ENCODE measurements at regions not wholly inside any gene's neighbourhood (a gene's known extent, or its start where the extent isn't known, plus 50 kb on each side); places are given as distances from the start of the nearest gene placed in this dataset.

DNA sequence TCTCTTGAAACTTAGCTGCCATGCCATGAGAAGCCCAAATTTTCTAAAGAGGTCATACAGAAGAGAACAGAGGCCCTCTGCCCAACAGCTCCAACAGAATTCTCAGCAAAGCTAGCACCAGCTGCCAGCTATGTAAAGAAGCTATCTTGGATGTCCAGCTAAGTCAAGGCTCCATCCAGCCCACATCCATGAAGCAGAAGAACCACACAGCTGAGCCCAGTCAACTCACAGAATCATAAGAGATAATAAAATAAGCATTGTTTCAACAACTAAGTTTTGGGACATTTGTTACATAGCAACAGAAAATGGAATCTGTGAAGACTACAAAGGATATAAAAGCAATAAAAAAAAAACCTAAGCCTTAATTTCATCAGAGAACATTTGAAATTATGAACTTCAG is 434.3 kb downstream of the TXNL1 start:
- no peak overlapping the region for H3K4me3 ChIP-seq
- DNase-seq (ENCODE audit: low spot score in 2 of 2): no peak
- no peaks in the 10 kb centered on the region for H3K4me1 ChIP-seq
- H3K9me3 ChIP-seq: no peaks in the 10 kb centered on the region
- no peaks in the 10 kb centered on the region for H3K27me3 ChIP-seq (ENCODE audit: low read depth)
- in situ Hi-C loops (cut with MboI; ENCODE audit: low sequenced_read_pairs): no loop called here
- no peaks in the 10 kb centered on the region; the same call in 1 of the 2 replicates for H3K36me3 ChIP-seq (replicated peaks)

GRCh38 chr18:56202678-56203077 is 435.7 kb downstream of the TXNL1 start:
- no peaks in the 10 kb centered on the region; the same call in 1 of the 2 replicates for H3K36me3 ChIP-seq (replicated peaks)
- no peak for DNase-seq (ENCODE audit: low spot score in 2 of 2)
- no peaks in the 10 kb centered on the region for H3K27me3 ChIP-seq (ENCODE audit: low read depth)
- no peaks in the 10 kb centered on the region for H3K4me1 ChIP-seq
- H3K9me3 ChIP-seq: no peaks in the 10 kb centered on the region
- no peak overlapping the region for H3K4me3 ChIP-seq
- in situ Hi-C loops (cut with MboI; ENCODE audit: low sequenced_read_pairs): no loop called here

GRCh38 chr18:56200381-56200911 is 437.9 kb downstream of the TXNL1 start:
- Histone ChIP-seq H3K9me3 (no peaks in the 10 kb centered on the region), H3K36me3 (replicated peaks) (no peaks in the 10 kb centered on the region; the same call in 1 of the 2 replicates), H3K4me1 (no peaks in the 10 kb centered on the region), H3K4me3 (no peak overlapping the region), H3K27me3 (ENCODE audit: low read depth) (no peaks in the 10 kb centered on the region)
- in situ Hi-C loops (cut with MboI; ENCODE audit: low sequenced_read_pairs): no loop called here
- no peak for DNase-seq (ENCODE audit: low spot score in 2 of 2)

DNA sequence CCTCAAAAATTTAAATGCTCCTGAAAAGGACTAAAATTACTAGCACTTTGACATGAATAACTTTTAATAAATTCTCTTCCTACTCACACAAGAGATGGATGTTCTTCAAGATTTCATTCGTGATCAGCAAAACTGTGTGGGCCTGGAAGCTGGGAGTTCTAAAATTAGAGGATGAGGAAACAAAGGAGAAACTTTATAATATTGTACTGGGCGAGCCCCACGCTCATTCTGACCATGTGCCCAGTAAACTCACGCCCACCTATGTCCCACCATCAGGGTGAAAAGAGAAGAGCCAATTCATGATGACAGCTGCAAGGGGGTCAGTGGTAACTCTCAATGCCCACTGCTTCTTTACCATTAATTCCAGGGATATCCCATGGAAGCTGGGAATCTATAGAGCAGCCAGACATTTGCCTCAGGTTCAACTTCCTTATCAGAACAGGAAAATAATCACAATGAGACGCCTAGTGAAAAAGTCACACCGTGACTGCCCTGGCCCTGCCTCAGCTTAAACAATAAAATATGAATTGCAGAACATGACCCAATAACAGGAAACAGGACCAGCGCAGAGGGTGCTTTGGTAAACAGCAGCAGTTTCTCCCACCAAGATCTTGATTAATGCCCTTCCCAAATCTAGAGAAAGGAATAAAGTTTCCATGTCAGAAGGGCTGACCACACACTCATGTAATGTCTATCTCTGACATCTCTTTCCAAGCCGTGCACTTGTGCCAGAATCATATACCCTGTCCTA is 438.6 kb downstream of the TXNL1 start:
- no peak for DNase-seq (ENCODE audit: low spot score in 2 of 2)
- H3K27me3 ChIP-seq (ENCODE audit: low read depth): no peaks in the 10 kb centered on the region
- no peak overlapping the region for H3K4me3 ChIP-seq
- no peaks in the 10 kb centered on the region; the same call in 1 of the 2 replicates for H3K36me3 ChIP-seq (replicated peaks)
- in situ Hi-C loops (cut with MboI; ENCODE audit: low sequenced_read_pairs): no loop called here
- no peaks in the 10 kb centered on the region for H3K9me3 ChIP-seq
- no peaks in the 10 kb centered on the region for H3K4me1 ChIP-seq

GRCh38 chr18:56197241-56197859 is 441.0 kb downstream of the TXNL1 start:
- no peak for DNase-seq (ENCODE audit: low spot score in 2 of 2)
- in situ Hi-C loops (cut with MboI; ENCODE audit: low sequenced_read_pairs): no loop called here
- H3K36me3 ChIP-seq (replicated peaks): no peaks in the 10 kb centered on the region
- no peaks in the 10 kb centered on the region for H3K4me1 ChIP-seq
- H3K9me3 ChIP-seq: no peaks in the 10 kb centered on the region
- H3K27me3 ChIP-seq (ENCODE audit: low read depth): no peaks in the 10 kb centered on the region
- H3K4me3 ChIP-seq: no peak overlapping the region

DNA sequence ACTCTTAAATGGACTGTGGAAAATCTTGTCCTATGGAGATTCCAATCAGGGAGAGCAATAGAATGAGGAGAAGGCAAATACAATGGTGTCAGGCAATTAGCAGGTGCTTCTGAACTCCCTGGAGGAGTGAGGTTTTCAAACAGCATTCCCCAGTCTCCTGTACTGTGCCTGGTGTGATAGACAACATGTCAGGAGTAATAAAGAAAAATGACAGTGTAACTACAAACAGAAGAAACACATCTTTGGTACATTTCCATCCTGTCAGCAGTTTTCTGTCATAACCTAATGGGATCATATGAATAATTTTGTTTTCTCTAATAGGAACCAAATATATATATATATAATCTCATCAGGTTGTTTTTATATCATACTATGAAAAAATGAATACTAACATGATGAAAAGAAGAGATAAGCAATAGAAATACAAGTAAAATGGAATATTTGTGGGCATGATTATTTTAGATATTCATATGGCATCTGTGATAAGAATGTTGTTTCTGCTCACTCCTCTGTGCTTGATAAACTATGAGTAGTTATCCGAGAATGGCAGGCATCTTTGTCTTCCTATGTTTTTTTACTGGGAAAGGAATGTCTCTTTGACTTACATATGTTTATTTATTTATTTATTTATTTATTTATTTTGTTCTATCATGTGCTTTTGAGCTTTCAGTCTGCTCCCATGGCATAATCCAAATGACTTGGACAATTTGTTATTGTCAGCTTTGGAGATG is 441.7 kb downstream of the TXNL1 start:
- H3K9me3 ChIP-seq: no peaks in the 10 kb centered on the region
- H3K4me1 ChIP-seq: no peaks in the 10 kb centered on the region
- no peaks in the 10 kb centered on the region for H3K27me3 ChIP-seq (ENCODE audit: low read depth)
- DNase-seq (ENCODE audit: low spot score in 2 of 2): no peak
- no peak overlapping the region for H3K4me3 ChIP-seq
- H3K36me3 ChIP-seq (replicated peaks): no peaks in the 10 kb centered on the region
- in situ Hi-C loops (cut with MboI; ENCODE audit: low sequenced_read_pairs): no loop called here

DNA sequence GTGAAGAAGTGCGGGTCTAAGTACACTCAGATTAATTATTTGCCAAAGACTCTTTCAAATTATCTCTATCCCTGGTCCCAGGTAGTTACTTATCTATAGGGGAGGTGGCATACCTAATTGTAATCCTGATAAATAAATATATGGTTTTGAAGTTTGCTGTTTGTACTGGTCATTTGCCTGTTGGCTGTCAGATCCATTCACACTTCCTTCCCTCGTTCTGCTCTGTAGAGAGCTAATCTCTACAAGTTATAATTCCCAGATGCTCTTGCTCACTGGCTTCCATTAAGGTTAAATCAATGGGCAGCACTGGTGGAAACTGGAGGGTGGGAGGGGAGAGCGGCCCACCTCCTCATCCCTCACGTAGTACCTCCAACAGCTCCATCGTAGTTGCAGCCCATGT is 447.1 kb downstream of the TXNL1 start:
- H3K36me3 ChIP-seq (replicated peaks): no peaks in the 10 kb centered on the region
- H3K9me3 ChIP-seq: no peaks in the 10 kb centered on the region
- H3K4me1 ChIP-seq: peaks cover 5% of the 10 kb centered on the region
- H3K4me3 ChIP-seq: no peak overlapping the region
- H3K27me3 ChIP-seq (ENCODE audit: low read depth): no peaks in the 10 kb centered on the region
- in situ Hi-C loops (cut with MboI; ENCODE audit: low sequenced_read_pairs): no loop called here
- DNase-seq (ENCODE audit: low spot score in 2 of 2): no peak

DNA sequence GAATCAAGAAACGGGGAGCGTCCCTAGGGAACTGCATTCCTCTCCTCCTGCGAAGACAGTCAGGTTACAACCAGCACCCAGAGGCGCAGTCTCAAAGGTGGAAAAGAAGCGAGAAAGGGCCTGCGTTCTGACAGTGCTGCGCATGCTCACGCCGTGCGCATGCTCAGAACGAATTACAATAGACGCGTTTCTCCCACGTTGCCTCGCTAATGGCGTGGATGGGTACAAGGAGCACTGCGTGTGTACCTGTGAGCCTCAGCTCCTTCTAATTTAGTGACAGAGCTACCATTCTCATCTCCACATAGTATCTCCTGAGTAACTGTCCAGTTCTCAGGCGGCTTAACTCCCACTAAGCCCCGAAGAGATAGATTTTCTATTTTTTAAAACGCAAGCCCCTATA is 448.8 kb downstream of the TXNL1 start:
- no peaks in the 10 kb centered on the region for H3K36me3 ChIP-seq (replicated peaks)
- H3K27me3 ChIP-seq (ENCODE audit: low read depth): no peaks in the 10 kb centered on the region
- peaks cover 5% of the 10 kb centered on the region for H3K4me1 ChIP-seq
- DNase-seq (ENCODE audit: low spot score in 2 of 2): no peak
- H3K4me3 ChIP-seq: no peak overlapping the region
- in situ Hi-C loops (cut with MboI; ENCODE audit: low sequenced_read_pairs): no loop called here
- no peaks in the 10 kb centered on the region for H3K9me3 ChIP-seq

GRCh38 chr18:56188529-56189275 is 449.7 kb downstream of the TXNL1 start:
- in situ Hi-C loops (cut with MboI; ENCODE audit: low sequenced_read_pairs): no loop called here
- peak; percentile 37 to 64 for DNase-seq (ENCODE audit: low spot score in 2 of 2)
- no peaks in the 10 kb centered on the region for H3K36me3 ChIP-seq (replicated peaks)

GRCh38 chr18:56186319-56186718 is 452.1 kb downstream of the TXNL1 start:
- H3K27me3 ChIP-seq (ENCODE audit: low read depth): no peaks in the 10 kb centered on the region
- H3K9me3 ChIP-seq: no peaks in the 10 kb centered on the region; the same call in 1 of the 2 replicates
- H3K4me1 ChIP-seq: peaks cover 5% of the 10 kb centered on the region
- no peaks in the 10 kb centered on the region for H3K36me3 ChIP-seq (replicated peaks)
- H3K4me3 ChIP-seq: no peak overlapping the region
- in situ Hi-C loops (cut with MboI; ENCODE audit: low sequenced_read_pairs): no loop called here
- no peak for DNase-seq (ENCODE audit: low spot score in 2 of 2)

More at GRCh38 chr18:56188529-56189275, 449.7 kb downstream of the TXNL1 start:
- peaks cover 5% of the 10 kb centered on the region for H3K4me1 ChIP-seq
- H3K4me3 ChIP-seq: no peak overlapping the region
- no peaks in the 10 kb centered on the region for H3K27me3 ChIP-seq (ENCODE audit: low read depth)
- no peaks in the 10 kb centered on the region for H3K9me3 ChIP-seq

GRCh38 chr18:56185126-56185525 is 453.3 kb downstream of the TXNL1 start:
- in situ Hi-C loops (cut with MboI; ENCODE audit: low sequenced_read_pairs): no loop called here
- no peak for DNase-seq (ENCODE audit: low spot score in 2 of 2)
- no peaks in the 10 kb centered on the region for H3K36me3 ChIP-seq (replicated peaks)
- H3K4me1 ChIP-seq: peaks cover 5% of the 10 kb centered on the region
- H3K4me3 ChIP-seq: no peak overlapping the region
- no peaks in the 10 kb centered on the region for H3K27me3 ChIP-seq (ENCODE audit: low read depth)
- no peaks in the 10 kb centered on the region; the same call in 1 of the 2 replicates for H3K9me3 ChIP-seq

DNA sequence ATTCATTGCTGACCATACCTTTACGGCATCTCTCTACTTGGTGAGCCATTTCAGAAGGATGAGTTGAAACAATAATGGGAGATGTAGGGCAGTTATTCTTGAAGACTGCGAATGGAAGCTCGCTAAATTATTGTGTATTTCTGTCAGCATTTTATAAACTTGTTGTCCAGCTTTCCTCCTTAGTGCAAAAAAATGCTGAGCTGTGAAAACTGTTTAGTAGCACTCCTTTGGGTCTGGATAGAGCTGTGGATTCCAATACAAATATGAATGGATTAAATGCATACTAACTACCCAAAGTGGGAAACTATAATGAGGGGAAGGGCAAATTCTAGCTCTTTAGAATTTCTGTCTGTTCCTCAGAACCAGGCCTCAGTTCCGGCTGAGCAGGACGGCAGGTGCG is 461.6 kb downstream of the TXNL1 start:
- in situ Hi-C loops (cut with MboI; ENCODE audit: low sequenced_read_pairs): no loop called here

GRCh38 chr18:56175330-56176001 is 462.9 kb downstream of the TXNL1 start:
- in situ Hi-C loops (cut with MboI; ENCODE audit: low sequenced_read_pairs): no loop called here
- Histone ChIP-seq H3K9me3 (no peaks in the 10 kb centered on the region), H3K27me3 (ENCODE audit: low read depth) (no peaks in the 10 kb centered on the region), H3K4me1 (no peaks in the 10 kb centered on the region), H3K4me3 (no peak overlapping the region), H3K36me3 (replicated peaks) (no peaks in the 10 kb centered on the region)
- no peak for DNase-seq (ENCODE audit: low spot score in 2 of 2)

More for the DNA sequence above, 461.6 kb downstream of the TXNL1 start:
- Histone ChIP-seq H3K27me3 (ENCODE audit: low read depth) (no peaks in the 10 kb centered on the region), H3K4me3 (no peak overlapping the region), H3K9me3 (no peaks in the 10 kb centered on the region), H3K4me1 (no peaks in the 10 kb centered on the region), H3K36me3 (replicated peaks) (no peaks in the 10 kb centered on the region)
- DNase-seq (ENCODE audit: low spot score in 2 of 2): no peak

Measured in HAP-1 (cell line).